Erythroblast (primary cell): ENCODE measurements at regions not wholly inside any gene's neighbourhood (a gene's known extent, or its start where the extent isn't known, plus 50 kb on each side); places are given as distances from the start of the nearest gene placed in this dataset.
"Not testable (repeated sequence)": the region's sequence is repeated elsewhere in the genome, so short reads cannot be mapped to it uniquely, and the experiment has no call there.

Experiments used
- DNase-seq, 2 experiments: peaks; one replicate each; lab custom pipeline; 2025; lab: John Stamatoyannopoulos, UW
- GATA1 ChIP-seq: IDR thresholded peaks from 2 replicates; pipeline ENCODE4 v1.6.1; 2011; ENCODE audit warnings: low read depth, mild to moderate bottlenecking, control low read depth, low read length, moderate library complexity
- POLR2A ChIP-seq: IDR thresholded peaks from 2 replicates; pipeline ENCODE4 v1.6.1; 2011; ENCODE audit warnings: mild to moderate bottlenecking, low read length

DNA sequence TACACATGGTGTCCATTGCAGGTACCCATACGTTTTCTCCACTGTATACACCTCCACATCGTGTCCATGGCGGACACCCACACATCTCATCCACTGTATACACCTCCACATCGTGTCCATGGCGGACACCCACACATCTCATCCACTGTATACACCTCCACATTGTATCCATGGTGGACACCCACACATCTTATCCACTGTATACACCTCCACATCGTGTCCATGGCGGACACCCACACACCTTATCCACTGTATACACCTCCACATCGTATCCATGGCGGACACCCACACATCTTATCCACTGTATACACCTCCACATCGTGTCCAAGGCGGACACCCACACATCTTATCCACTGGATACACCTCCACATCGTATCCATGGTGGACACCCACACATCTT lies 50.4 kb upstream of the TTC34 start:
- DNase-seq, result not testable (repeated sequence)

DNA sequence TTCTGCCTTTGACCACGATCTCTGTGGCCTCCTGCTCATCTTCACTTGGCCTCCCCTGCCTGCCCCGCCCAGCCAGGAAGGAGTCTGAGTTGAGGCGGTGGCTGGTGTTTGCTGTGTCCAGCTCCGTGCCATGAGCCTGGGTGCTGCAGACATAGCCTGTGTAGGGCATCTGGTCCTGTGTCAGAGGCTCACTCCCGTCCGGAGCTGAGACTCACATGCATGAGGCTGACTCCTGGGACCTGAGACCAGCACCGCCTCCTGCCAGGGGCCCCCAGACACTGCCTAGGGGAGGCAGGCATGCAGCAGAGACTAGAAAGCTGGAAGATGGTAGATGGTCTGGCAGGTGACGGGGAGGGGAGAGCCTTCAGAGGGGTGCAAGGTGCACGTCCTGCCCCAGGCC lies 52.2 kb upstream of the TTC34 start:
- DNase-seq, result no peak
- TF ChIP-seq POLR2A (no peak), GATA1 (no peak)

DNA sequence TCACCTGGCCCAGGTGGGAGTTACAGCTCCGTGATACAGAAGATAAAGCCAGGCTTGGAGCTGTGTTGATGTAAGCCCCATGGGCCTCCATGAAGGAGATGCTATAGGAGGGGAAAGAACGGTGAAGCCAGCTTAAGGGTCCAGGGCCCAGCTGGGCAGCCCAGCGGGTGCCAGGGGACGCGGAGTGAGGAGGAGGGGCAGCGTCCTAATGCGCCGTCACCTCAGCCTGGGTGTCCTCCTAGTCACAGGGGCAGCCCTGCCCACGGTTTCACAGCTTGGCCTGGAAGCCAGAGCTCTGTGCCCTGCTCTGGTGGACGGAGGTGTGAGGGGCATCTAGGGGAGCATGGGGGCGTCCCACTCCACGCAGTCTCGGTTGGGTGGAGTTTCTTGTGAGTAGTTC lies 52.7 kb upstream of the TTC34 start:
- no peak for TF ChIP-seq POLR2A
- no peak for DNase-seq

DNA sequence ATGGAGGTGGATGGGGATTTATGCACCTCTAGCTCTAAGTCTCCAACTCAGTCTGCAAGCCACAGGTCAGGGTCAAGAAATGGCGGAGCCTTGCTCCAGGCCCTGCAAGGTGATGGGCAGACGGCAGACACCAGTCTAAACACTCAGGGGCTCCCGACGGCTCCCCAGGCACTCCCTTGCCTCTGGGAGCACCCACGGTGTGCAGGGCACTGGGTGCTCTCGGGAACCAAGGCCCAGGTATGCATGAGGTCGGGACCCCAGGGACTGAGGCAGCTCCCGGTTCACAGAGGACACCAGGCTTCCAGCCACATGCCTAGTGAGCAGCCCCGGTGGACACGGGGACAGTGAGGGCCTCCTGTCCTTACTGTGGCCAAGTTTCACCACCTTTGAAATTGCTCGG lies 53.1 kb upstream of the TTC34 start:
- TF ChIP-seq POLR2A (no peak), GATA1 (no peak)

DNA sequence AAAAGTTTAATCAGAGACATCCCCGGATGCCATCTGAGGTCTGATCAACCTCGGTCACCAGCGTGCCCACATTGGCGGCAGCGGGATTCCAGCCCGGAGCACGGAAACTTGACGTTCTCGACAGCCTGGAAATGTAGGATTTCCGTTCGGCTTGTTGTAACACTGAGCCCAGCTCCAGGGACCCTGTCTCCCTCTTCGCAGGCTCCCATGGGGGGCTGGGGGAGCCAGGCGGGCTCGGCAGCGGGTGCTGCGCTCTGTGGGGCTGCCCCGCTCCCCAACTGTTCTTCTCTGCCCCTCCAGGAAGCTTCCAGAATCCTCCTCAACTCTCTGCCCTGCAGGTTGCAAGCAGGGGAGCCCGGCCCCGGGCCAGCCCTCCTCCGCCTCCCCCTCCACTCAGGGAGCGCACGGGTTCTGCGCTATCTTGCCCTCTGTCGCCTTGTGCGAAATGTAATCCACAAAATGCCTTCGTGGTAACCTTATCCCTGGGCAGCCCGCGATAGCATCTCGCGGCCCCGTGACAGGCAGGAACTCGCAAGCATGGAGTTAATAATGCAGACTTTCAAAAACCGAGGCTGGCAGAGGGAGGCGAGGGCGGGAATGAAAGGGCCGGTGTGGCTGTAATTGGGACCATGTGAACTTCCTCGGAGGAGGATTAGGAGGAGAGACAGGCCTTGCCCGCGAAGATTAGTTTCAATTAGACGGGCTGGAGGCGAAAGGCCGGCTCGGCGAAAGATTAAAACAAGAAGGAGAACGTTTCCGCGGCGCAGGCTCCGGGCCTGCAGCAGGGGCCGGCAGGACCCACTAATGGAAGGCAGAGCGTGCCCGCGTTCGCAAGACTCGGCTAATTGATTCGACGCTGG lies 53.9 kb upstream of the TTC34 start:
- DNase-seq, result no peak
- TF ChIP-seq GATA1, result no peak
- no peak for TF ChIP-seq POLR2A

More for the DNA sequence above, 53.1 kb upstream of the TTC34 start:
- DNase-seq, result no peak

DNA sequence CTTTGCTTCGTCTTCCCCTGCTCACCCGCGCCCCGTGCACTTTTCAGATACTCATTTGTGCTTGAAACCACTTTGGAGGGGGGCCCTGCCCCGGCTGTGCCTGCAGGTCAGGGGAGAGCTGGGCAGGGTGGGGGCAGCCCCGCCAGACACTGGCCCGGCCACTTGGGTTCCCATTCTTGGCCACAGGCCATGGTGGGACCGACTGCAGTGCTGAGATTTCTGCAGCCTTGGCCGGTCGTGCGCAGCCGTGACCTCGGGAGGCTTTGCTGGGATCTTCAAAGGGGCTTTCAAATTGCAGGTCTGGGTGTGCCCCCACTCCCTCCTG lies 54.5 kb upstream of the TTC34 start:
- TF ChIP-seq GATA1 (no peak), POLR2A (no peak)
- DNase-seq, result no peak

DNA sequence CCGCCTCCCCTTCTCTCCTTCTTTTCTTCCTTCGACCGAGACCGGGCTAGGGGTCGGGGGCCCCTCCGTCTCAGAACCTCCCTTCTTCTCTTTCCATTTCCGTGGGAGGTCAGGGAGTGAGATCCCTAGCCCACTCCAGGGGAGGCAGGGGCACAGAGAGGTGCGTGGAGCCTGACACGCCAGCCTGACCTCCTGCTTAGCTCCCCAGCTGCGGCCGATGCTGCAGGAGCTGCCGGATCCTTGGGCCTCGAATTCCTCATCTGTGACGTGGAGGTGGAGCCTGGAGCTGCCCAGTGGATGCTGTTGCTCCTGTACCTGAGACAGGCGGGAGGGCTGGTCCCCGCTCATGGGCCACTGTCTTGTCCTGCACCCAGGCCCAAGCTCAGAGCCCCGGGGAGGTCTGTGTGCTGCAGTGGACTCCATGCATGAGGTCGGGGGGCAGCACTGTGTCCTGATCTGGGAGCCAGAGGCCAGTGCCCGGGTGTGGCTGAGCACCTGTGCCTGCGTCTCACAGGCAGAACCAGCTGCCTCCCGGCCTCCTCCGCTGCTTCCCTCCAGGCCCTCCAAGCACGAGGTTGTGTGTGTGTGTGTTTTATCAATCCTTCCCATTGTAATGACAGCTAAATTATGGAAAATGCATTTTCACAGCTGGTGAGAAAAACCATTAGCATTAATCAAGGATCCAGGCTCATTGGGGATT lies 55.3 kb upstream of the TTC34 start:
- TF ChIP-seq GATA1, result no peak
- no peak for TF ChIP-seq POLR2A
- DNase-seq, result no peak

DNA sequence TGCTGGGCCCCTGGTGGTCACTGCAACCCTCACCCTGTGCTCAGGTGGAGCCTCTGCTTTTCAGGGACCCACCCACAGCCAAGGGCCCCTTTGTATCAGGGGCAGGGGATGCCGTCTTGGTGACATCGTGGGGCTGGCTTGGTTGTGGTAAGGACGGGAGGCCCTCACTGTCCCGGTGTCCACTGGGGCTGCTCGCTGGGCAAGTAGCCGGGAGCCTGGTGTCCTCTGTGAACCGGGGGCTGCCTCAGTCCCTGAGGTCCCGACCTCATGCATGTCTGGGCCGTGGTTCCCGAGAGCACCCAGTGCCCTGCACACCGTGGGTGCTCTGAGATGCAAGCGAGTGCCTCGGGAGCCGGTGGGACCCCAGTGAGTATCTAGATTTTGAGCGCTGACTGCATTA lies 56.0 kb upstream of the TTC34 start:
- TF ChIP-seq POLR2A (no peak), GATA1 (no peak)
- DNase-seq, result no peak

DNA sequence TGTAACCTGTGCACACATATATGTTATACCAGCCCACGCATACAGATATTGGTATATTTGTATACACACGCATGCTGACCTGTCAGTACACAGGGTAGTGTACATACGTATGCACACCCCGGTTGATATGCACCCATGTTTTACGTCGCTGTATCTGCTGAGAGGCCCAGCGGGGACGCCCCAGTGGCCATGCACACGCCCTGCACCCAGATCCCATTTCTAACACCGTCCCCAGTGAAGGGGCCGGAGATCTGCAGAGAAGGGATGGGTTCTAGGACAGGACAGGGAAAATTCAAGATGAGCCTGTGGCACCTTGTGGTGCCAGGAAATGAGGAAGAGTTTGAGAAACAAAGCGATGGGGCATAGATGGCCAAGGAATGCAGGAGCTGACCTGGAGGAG lies 57.2 kb upstream of the TTC34 start:
- TF ChIP-seq GATA1 (no peak), POLR2A (no peak)
- no peak for DNase-seq

DNA sequence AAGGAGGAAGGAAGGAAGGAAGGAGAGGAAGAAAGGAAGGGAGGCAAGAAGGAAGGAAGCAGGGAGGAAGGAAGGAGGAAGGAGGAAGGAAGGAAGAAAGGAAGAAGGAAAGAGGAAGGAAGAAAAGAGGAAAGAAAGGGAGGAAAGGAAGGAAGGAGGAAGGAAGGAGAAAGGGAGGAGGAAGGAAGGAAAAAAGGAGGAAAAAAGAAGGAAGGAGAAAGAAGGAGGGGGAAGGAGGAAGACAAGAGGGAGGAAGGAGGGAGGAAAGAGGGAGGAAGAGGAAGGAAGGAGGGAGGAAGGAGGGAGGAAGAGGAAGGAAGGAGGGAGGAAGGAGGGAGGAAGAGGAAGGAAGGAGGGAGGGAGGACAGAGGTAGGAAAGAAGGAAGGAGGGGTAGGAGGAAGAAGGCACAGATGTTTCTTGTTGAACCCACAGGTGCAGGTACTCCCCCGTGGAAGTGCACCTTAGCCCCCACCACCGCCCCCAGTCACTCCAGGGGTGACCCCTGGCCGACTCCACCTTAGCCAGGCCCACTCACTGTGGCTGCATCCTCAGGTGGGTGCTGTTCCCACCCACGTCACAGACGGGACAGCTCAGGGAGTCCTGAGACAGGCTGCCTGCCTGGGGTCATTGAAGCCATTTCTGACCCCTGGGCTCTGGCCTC lies 57.9 kb upstream of the TTC34 start:
- TF ChIP-seq POLR2A, result no peak
- TF ChIP-seq GATA1, result no peak
- no peak for DNase-seq

DNA sequence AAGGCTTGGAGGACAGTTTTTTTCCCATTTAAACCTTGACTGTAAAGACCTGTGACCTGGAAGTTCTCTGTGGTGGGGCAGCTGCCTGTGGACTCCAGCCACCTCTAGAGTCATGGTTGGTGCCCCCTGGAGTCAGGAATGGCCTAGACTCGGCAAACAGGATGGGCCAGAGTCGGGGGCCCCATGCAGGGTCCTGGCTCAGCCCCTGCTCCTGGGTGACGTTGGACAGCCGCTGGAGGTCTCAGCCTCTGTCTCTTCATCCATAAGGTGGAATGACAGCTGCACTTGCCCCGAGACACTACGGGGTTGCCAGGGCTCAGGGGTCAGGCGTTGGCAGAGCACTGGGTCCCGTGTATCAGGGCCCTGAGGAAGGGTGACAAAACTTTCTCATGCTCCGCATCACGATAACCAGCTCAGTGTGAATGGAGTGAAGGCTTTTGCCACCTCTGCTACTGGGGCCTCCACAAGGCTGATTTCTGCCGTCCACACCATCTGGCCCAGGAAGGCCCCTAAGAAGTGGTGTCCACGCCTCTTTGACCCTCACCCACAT lies 58.5 kb upstream of the TTC34 start:
- DNase-seq, result no peak
- TF ChIP-seq POLR2A (no peak), GATA1 (no peak)

DNA sequence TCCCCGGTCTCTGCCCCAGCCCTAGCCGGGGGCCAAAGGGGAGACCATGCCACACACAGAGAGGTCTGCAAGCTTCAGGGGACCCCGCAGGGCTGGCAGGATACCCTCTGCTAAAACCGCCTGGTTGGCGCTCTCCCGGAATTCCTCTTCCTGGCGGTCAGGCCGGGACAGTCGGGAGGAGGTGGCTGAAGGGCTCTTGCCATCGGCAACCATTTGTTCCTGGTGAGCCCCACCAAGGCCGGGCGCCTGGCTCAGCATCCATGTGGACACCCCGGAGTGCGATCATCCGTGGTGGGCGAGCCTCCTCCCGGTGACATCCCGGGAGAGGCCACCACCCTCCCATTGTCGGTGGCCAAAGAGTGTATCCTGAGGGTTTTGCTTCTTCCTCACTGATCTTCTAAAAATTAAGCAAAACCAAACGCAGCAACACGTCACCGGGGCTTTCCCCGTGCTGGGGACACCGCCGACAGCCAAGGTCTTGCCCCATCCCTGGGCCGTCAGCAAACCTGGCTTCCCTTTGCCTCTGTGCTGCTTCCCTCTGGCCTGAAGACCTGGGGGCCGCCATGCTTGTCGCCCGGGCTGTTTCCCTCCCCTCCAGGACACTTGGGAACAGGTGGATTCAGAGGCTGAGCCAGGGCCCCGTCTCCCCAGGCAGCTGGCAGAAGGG lies 59.1 kb upstream of the TTC34 start:
- DNase-seq, result no peak

DNA sequence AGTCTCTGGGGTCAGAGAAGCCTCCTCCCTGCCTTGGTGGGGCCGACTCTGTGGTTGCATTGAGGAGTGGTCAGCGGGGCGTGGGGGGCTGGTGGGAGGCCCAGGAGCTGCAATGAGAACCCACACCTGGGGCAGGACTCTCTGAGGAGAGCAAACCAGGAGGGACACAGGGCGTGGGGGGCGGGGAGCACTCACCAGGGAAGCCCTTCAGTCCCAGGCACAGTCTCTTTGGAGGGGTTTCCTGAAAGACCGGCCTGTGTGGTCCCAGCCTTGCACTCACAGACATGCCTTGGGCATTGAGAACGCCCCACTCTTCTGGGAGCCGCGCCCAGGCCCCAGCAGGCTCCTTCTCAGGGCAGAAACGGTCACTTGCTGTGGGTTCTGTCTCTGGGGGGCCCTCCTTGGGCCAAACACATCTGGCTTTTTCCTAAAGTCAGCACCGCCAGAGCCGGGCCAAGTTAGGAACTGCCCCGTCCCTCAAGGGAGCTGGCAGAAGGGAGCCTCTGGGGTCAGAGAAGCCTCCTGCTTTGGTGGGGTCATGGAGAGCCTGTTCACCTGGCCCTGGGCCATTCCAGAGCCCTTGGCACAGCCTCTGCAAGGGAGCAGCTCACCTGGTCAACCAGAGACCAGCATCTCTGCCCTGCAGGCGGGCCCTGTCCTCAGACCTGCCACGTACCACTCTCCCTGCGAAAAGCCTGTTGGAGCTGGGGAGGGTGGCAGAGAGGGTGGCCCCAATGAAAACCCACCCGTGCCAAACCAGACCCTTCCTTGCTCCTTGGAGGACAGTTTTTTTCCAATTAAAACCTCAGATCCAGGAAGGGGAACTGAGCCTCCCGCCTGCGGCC lies 59.9 kb upstream of the TTC34 start:
- DNase-seq, result no peak
- TF ChIP-seq GATA1, result no peak
- TF ChIP-seq POLR2A, result no peak

More for the DNA sequence above, 59.1 kb upstream of the TTC34 start:
- TF ChIP-seq GATA1 (no peak), POLR2A (no peak)
